NCI-H1694 treated with DMSO at 0.1 percent for 48 hours (cell line): ENCODE measurements at regions not wholly inside any gene's neighbourhood (a gene's known extent, or its start where the extent isn't known, plus 50 kb on each side); places are given as distances from the start of the nearest gene placed in this dataset.

Experiments
- DNase-seq: peaks from one replicate; lab custom pipeline; 2025; lab: John Stamatoyannopoulos, UW

GRCh38 chr2:81206216-81206615, 901.7 kb upstream of the LRRTM1 start:
- DNase-seq: no peak

GRCh38 chr2:81196933-81197628, 892.5 kb upstream of the LRRTM1 start:
- no peak for DNase-seq

- DNase-seq: no peak
These were observed 891.9 kb upstream of the LRRTM1 start for GRCh38 chr2:81196383-81196851.

GRCh38 chr2:81195774-81196382, 891.3 kb upstream of the LRRTM1 start:
- DNase-seq: no peak

- no peak for DNase-seq
These were observed 890.6 kb upstream of the LRRTM1 start for GRCh38 chr2:81195017-81195773.

- DNase-seq: no peak
These were observed 890.0 kb upstream of the LRRTM1 start for GRCh38 chr2:81194581-81194980.

- no peak for DNase-seq
These were observed 889.6 kb upstream of the LRRTM1 start for GRCh38 chr2:81194176-81194575.

GRCh38 chr2:81181845-81182244, 877.3 kb upstream of the LRRTM1 start:
- DNase-seq: no peak

GRCh38 chr2:81171447-81171846, 866.9 kb upstream of the LRRTM1 start:
- no peak for DNase-seq

- DNase-seq: no peak
These were observed 859.0 kb upstream of the LRRTM1 start for GRCh38 chr2:81163583-81163982.

- DNase-seq: no peak
These were observed 854.0 kb upstream of the LRRTM1 start for GRCh38 chr2:81158505-81158904.

- no peak for DNase-seq
These were observed 843.8 kb upstream of the LRRTM1 start for GRCh38 chr2:81148323-81148722.

- DNase-seq: no peak
These were observed 831.7 kb upstream of the LRRTM1 start for GRCh38 chr2:81136296-81136695.

GRCh38 chr2:81097361-81097760, 792.8 kb upstream of the LRRTM1 start:
- DNase-seq: no peak

- no peak for DNase-seq
These were observed 788.5 kb upstream of the LRRTM1 start for GRCh38 chr2:81093031-81093430.

- no peak for DNase-seq
These were observed 783.1 kb upstream of the LRRTM1 start for GRCh38 chr2:81087646-81088045.

- DNase-seq: no peak
These were observed 779.5 kb upstream of the LRRTM1 start for GRCh38 chr2:81084101-81084500.

GRCh38 chr2:81078631-81079030, 774.1 kb upstream of the LRRTM1 start:
- DNase-seq: no peak

GRCh38 chr2:81078102-81078501, 773.5 kb upstream of the LRRTM1 start:
- DNase-seq: no peak

GRCh38 chr2:81077396-81077795, 772.8 kb upstream of the LRRTM1 start:
- no peak for DNase-seq

GRCh38 chr2:81073412-81073811, 768.9 kb upstream of the LRRTM1 start:
- no peak for DNase-seq

- no peak for DNase-seq
These were observed 763.6 kb upstream of the LRRTM1 start for GRCh38 chr2:81068144-81068543.

- no peak for DNase-seq
These were observed 756.5 kb upstream of the LRRTM1 start for GRCh38 chr2:81061016-81061415.
